C4-2B (cell line): ENCODE measurements at regions not wholly inside any gene's neighbourhood (a gene's known extent, or its start where the extent isn't known, plus 50 kb on each side); places are given as distances from the start of the nearest gene placed in this dataset.

Source experiments
- CTCF ChIP-seq: fragments of 450-650 bp; conservative IDR thresholded peaks from 2 replicates; pipeline ENCODE4 v1.5.1; 2017; ENCODE audit warnings: mild to moderate bottlenecking
- ZFX ChIP-seq: fragments of 450-650 bp; IDR thresholded peaks from 2 replicates; pipeline ENCODE4 v1.6.1; 2017

GRCh38 chr5:3948838-3949237 lies 353.2 kb downstream of the IRX1 start:
- TF ChIP-seq CTCF (no peak), ZFX (no peak)
